COLO668 (cell line): ENCODE measurements at regions not wholly inside any gene's neighbourhood (a gene's known extent, or its start where the extent isn't known, plus 50 kb on each side); places are given as distances from the start of the nearest gene placed in this dataset.

ENCODE experiments used
- DNase-seq: peaks from one replicate; lab custom pipeline; 2025; ENCODE audit not compliant: unreplicated experiment; lab: John Stamatoyannopoulos, UW

DNA sequence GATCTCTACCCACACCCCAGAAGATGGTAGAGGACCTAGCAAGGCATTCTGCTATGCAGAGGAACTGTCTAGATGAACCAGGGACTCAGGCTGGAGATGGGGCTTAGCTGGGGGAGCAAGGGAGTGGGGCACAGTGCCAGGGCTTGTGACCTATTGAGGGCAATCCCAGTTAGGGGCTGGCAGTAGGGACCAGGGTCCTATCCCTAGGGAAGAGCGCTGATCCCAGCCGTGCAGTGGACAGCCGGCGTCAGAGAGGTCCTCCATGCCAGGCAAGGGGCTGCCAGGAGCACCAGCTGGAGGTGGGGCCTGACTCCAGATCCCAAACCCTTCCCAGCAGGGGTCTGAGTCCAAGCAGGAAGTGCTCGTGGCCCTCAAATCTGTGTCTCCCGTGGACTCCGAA, 52.7 kb upstream of the NEURL1B start:
- no peak for DNase-seq

DNA sequence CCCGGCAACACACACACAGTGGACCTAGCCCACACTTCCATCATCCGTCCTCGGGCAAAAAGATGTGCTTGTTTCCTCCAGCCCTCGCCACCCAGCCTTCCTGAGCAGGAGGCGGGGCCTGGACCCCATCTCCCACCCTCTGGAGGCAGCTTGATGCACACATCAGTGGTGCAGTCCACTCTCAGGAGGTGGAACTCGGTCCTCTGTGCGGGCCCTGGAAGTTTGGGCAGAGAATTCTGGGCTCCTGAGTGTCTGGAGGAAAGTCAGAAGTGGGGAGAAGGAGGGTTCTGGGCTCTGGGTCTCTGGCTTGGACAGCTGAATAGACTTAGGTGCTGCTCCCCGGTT, 54.0 kb upstream of the NEURL1B start:
- no peak for DNase-seq

DNA sequence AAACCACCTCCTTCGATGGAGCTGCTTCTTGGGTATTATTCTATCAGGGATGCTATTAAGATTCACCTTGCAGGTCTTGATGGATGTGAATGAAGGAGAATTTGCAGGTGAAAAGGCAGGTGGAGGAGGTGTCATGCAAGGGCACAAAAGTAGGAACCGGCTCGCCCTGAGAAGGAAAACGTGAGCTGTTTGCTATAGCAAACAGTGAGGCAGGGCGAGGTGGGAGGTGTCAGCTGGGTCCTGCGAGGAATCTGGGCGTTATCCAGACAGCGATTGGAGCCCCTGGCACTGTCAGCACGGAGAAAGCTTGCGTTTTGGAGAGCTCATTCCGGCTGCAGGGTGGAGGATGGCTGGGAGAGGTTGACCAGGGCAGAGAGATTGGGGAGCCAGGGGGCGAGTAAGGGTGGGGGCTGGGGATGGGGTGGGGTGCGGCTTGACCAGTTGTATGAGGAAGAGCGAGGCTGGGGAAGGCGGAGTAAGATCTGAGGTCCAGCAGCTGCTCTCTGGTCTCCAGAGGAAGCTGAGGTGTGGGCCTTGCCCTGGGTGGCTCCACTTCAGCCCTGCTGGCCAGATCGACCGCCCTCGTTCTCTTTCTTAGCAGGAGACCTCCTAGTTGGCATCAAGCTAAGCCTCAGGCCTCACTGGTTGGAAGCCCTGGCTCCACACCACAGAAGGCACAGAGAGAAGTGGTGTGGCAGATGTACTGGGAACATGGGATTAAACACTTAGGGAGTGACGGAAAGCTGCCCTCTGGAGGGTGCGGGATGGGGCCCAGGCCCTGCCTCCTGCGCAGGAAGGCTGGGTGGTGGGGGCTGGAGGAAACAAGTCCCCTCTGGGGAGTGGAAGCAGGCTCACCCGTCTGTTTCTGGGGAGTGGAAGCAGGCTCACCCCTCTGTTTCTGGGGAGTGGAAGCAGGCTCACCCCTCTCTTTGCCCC, 54.7 kb upstream of the NEURL1B start:
- DNase-seq, result no peak

DNA sequence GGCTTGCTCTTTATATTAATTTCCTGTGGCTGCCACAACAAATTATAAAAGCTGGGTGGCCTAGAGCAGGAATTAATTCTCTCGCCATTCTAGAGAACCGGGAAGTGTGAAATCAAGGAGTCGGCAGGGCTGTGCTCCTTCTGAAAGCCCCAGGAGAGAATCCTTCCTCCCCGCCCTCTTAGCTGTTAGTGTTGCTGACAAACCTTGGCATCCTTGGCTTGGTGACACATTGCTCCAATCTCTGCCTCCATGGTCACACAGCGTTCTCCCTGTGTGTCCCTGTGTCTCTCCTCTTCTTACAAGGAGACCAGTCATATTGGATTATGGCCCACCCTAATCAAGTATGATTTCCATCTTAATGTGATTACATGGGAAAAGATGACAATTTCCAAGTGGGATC, 55.9 kb upstream of the NEURL1B start:
- no peak for DNase-seq

DNA sequence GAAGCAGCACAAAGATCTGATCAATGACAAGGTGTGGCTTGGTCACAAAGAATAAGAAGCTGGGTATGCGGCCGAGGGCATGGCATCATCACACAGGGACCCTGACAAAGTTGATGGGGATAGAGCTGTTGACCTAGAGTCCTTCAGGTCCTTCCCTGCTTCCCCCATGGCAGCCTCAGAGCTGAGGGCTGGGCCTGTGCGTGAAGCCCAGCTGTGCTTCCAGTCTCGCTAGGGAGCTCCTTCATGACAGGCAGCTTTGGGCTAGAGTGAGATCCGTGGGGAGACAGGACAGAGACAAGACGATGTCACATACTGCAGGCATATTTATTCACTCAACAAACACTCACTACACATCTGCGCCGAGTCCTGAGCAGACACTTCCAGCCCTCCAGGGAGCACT, 56.4 kb upstream of the NEURL1B start:
- DNase-seq, result no peak

DNA sequence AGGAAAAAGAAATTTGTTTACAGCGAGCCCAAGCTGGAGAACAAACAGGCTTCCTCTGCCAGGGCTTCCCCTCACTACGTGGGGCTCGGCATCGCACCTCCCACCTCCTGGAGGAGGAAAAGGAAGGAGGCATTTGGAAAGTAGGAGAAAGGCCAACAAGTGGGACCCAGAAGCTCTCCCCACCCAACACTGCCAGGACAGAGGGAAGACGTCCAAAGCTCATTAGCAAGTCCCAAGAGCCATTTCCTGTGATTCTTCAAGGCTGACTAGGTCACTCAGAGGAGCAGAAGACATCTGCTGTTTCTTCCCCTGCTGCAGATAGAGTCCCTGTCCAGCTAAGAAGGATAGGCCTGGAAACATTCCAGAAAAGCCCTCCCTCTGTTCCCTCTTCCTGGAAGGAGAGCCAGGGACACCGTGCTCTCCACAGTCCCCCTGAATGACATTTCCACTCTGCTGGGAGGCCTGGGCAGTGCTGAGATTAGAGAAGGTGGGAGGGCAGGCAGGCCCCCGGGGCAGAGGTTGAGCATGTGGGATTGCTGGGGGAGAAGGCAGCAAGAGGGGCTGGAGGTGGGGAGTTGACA, 57.0 kb upstream of the NEURL1B start:
- DNase-seq, result no peak

DNA sequence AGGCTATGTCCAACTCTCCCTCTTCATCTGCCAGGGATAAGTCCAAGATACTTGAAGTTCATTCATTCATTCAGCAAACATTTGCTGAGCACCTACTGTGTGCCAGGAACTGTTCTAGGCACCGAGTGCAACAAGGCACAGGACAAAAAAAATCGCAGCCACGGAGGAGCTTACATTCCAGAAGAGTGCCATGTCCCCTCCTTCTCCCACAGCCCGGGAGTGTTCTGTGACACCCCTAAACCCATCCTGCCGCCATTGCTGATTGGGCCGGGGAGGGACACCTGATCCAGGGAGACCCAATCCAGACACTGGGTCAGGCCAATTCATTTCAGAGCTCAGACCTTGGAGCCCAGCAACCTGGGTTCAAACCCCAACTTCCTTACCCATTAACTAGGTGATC, 58.1 kb upstream of the NEURL1B start:
- DNase-seq, result no peak

DNA sequence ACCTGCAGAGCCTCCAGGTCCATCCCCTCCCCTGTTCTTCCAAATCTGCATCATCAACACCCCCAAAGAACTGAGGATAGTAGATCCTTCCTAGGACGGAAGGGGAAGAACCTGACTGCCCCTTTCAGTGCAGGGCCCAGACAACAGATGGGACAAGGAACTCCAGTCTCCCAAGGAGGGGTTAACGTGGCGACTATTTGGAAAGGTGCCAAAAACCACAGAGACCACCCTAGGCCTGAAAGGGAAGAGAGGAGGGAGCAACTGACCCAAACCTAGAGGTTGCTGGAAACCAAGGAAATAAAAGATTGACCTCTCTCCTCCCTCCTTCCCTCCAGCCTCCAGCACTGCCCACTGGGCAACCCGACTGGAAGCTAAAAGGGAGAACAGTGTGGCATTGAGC, 59.7 kb upstream of the NEURL1B start:
- no peak for DNase-seq

DNA sequence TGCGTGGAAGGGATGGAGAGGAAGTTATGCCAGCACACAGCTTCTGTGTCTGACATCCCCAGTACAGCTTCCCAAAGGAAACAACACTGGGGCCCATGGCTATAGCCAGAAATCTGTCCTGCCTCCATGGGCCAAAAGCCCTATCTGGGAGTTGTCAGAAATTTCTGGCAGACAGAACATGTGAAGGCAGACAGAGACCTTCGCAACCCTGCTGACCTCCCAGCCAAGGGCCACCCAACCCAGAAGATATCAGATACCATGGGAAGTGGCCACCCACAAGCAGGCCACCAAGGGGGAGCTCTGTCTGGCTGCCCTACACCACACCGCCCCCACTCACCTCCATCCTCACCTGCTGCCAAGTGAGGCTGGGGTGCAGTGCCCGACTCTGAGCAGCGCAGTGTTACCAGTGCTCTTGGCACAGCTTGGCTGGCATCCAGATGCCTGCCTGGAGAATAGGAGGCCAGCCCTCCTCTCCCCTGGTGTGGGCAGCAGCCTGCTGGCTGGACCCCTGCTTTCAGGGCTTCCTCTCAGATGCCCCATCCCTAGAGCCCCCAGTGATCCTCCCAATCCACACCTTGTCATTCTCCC, 61.6 kb upstream of the NEURL1B start:
- no peak for DNase-seq

DNA sequence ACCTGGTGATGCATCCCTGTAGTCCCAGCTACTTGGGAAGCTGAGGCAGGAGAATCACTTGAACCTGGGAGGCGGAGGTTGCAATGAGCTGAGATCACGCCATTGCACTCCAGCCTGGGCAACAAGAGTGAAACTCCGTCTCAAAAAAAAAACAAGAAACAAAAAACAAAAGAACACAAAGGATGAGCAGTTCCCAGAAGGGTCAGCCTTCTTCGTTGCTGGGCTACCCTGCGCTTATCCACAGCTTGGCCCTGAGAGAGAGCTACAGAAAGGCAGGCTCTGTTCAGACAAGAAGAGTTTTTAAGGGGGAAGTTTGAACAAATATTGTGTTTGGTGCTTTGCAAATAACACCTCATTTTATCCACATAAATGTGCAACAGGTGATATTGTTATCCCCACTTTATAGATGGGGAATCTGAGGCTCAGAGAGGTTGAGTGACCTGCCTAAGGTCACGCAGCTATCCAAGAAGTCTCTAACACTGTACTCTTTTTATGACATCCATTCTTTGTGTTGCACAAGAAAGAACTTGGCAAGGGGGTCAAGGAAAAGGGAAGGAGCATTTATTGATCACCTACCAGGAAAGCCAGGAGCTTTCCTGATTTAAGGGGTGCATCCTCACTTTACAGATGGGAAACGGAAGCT, 63.7 kb upstream of the NEURL1B start:
- DNase-seq, result no peak

DNA sequence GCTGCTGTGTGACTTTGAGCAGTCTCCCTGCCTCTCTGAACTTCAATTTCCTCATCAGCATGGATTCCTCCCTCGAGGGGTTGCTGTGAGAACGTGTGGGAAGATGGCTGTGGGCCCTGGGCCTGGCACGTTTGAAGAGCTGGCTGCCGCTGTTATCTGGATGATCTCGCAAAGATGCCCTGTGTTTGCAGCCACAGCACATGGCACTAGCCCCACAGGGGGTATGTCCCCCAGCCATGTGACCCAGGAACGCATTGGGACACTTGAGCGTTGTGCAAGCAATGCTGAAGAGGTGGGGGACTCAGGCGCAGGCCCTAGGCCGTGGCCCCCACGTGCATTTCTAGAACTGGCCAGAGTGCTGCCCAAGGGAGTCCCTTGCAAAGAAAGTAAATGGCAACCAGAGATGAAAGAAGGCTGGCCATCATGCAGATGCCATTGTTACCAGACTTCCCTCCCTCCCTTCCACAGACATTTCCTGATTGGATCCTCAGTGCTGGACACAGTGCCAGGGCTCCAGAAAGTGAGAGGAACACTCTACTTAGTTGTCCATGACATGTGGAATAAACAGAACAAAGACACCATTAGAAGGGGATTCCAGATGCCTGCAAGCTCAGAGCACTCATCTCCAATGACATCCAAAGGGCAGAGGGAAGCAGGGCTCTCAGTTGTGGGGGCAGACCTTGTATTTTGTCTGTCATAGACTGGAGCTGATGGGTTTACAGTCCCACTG, 65.1 kb upstream of the NEURL1B start:
- no peak for DNase-seq

DNA sequence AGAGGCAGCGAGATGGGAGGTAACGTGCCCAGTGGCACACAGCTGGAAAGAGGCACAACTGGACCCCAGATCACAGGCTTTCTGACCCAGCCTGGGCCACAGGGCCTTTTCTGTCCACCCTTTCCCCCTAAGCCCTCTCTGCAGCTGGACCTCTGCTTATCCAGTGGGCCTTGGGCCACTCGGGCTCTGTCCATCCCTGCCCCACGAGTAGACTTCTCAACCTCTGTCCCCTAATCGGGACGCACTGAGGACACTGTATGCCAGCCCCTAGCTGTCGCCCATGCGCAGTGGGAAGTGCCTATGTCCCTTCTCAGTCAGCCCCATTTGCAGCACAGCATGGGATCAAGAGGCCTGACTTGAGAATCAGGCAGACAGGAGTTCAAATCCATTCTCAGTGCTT, 65.6 kb upstream of the NEURL1B start:
- DNase-seq, result no peak

DNA sequence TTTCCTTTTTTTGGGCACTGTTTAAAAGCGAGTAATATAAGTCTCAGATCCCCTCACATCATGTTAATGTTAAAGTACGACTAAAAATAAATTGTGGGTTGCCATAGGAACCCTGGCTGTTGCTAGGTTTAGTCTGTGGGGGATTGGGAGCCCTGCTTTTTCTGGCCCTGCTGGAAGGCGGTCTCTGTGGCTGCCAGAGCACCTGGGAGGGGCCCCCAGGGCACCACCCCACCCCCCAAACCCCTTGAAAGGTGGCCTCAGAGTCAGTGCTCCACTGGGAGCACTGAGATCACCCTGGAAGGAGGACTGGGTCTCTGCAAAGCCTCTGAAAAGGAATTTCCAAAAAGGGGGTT, 66.2 kb upstream of the NEURL1B start:
- no peak for DNase-seq

DNA sequence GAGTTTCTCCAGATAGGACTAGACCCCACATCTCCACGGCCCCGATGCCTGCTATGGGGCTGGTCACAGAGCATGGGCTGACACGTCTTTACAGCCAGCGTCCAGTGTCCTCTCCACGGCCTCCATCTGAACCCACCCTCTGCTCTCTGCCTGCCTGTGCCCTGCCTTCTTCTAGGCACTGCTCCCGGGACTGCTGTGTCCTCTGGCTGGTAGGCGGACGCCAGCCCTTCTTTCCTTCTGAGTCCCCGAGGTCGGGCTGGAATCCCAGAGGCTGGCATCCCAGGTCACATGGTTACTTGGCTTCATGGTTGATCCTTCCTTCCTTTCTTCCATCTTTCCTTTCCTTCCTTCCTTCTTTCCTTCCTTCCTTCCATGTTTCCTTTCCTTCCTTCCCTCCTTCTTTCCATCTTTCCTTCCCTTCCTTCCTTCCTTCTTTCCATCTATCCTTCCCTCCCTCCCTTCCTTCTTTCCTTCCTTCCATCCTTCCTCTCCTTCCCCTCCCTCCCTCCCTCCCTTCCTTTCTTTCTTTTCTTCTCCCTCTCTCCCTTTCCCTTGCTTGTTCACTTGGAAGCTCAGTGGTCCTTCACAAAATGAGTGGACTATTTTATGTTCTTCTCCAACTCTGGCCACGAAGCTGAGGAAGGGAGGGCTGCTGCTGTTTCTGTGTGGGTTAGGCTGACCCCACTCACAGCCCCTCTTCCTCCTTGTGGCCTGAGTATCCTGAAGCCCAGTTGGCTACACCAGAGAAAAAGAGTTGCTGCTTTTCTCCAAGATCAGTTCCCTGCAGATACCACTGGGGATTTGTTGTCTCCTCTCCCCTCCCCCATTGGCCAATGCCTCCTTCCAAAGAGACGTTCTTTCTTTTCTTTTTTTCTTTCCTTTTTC, 66.8 kb upstream of the NEURL1B start:
- DNase-seq, result no peak

DNA sequence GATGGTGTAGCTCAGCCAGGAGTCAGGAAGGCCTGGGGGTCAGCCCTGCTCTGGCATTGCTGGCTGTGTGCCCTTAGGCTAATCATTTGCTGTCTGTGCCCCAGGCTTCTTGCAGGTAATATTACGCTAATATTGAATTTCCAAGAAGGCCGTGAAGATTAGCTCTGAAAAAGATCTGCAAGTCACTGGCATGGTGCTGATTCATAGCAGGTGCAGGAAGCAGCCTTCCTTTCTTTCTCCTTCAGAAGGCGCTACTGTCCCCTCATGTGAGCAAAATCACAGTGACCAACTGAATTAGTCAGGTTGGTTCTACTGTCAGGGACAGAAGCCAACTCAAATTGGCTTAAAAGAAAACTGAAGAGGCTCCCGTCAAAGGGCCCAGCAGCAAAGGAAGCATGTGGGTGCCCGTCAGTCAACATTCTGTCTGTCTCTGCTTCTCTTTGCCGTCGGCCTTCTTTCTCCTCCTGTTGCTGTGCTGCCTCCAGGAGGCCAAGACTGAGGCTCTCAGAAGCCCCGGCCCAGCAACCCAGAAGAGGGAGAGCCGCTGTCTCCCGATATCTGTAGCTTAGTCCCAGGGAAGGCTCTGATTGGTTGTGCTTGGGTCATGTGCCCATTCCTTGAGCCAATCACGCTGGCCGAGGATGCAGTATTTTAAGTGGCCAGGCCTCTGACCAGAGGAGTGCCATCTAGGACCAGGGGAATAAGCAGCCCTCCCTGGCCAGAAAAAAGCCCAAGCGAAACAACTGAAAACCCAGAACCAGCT, 67.8 kb upstream of the NEURL1B start:
- no peak for DNase-seq

DNA sequence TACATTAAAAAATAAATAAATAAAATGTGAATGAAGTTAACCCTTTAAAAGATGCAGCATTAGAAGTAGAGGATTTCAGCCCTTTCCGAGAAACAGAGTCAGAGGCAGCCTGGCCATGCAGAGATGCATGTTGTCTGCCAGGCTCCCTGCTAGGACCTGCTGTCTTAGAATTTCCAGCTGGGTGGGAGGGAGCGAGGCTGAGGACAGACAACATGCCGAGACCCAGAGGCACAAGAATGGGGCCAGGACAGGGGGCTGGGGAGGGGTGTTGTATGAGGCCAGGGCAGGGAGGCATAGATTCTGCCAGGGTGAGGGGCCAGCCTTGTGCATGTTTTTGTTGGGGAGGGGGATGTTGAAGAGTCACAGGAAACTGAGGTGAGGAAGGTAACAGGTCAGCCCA, 68.6 kb upstream of the NEURL1B start:
- DNase-seq, result no peak

DNA sequence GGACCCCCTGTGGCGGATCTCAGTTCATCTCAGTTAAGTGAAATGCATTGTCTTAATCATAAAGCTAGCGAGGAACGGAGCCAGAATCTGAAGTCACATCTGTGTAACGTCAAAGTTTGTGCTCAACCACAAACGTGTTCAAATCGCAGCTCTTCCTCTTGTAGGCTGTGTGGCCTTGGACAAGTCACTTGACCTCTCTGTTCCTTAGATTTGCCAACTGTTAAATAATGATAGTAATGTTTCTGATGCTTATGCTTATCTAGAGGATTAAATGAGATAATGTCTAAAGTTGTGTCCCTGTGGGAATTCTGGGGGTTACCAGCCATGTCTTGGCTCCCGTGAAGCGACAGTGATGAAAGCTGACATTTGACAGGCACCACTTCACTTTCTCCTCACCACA, 69.2 kb upstream of the NEURL1B start:
- no peak for DNase-seq

DNA sequence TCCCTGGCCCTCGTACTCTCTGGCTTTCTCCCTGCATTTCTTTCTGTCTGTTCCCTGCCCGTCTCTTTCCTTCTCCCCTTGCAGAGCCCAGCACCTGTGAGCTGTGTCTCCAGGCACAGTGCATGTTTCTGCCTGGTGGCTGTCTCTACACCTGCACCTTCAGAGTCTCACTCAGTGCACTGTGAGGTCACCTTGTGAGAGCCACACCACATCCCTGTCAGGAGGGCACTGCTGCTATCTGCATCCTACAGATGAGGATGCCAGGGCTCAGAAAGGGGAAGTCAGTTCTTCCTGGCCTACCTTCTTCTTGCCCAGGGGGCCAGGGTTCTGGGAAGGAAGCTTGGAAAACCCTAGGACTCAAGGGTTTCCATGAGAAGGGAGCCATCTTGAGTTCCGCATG, 69.7 kb upstream of the NEURL1B start:
- no peak for DNase-seq

DNA sequence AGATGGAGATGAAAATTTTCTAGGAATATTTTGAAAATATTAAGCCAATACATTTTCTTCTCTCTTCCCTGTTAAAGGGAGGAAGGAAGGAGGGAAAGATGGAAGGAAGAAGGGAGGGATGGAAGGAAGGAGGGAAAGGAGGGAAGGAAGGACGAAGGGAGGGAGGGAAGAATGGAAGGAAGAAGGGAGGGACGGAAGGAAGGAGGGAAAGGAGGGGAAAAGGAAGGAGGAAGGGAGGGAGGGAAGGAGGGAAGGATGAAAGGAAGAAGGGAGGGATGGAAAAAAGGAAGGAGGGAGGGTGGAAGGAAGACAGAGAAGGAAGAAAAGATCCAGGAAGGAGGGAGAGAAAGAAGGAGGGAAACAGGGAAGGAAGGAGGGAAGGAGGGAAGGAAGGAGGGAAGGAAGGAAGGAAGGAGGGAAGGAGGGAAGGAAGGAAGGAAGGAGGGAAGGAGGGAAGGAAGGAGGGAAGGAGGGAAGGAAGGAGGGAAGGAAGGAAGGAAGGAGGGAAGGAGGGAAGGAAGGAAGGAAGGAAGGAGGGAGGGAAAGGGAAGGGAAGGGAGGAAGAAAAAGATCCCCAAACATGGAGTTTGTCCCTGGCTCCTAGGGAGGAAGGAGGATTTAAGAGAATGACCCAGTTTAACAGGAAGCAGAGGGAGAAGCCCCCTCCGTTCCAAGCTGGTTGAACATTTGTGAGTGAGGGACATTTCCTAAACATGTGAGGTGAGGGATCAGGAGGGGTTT, 70.3 kb upstream of the NEURL1B start:
- no peak for DNase-seq
